ENCODE measurements at regions not wholly inside any gene's neighbourhood (a gene's known extent, or its start where the extent isn't known, plus 50 kb on each side); places are given as distances from the start of the nearest gene placed in this dataset.

DNA sequence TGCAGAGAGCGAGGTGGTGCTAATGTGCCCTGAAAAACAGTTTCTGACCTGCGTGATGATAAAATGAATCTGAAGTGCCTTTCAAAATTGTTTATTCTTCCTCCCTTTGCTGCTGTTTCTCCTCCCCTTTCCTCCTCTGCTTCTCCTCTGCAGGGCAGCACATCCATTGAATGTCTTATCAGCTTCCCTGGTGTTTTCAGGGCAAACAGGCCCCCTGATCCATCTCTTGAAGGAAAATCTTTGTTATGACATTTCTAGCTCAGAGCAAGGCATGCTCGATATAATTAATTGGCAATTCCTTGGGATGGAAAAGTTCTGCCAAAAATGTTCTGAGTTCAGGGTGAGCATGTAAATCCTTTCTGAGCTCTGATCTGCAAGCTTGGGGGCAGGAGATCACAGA, 364.2 kb upstream of the ZNF32 start:
- no peaks in the 10 kb centered on the region for H3K36me3 Mint-ChIP-seq
- WGBS (ENCODE audit: insufficient coverage) = 85% methylated on average over 3 of the region's 3 CpGs
- no peaks in the 10 kb centered on the region for H3K27me3 ChIP-seq (ENCODE audit: control insufficient read depth, insufficient read depth, low read length)
- H3K27me3 Mint-ChIP-seq (ENCODE audit: low read depth in 2 of 2) = peaks cover 2 to 20% of the 10 kb centered on the region in 2 donors
- no peak for ATAC-seq
- TF ChIP-seq, protein P1, sequence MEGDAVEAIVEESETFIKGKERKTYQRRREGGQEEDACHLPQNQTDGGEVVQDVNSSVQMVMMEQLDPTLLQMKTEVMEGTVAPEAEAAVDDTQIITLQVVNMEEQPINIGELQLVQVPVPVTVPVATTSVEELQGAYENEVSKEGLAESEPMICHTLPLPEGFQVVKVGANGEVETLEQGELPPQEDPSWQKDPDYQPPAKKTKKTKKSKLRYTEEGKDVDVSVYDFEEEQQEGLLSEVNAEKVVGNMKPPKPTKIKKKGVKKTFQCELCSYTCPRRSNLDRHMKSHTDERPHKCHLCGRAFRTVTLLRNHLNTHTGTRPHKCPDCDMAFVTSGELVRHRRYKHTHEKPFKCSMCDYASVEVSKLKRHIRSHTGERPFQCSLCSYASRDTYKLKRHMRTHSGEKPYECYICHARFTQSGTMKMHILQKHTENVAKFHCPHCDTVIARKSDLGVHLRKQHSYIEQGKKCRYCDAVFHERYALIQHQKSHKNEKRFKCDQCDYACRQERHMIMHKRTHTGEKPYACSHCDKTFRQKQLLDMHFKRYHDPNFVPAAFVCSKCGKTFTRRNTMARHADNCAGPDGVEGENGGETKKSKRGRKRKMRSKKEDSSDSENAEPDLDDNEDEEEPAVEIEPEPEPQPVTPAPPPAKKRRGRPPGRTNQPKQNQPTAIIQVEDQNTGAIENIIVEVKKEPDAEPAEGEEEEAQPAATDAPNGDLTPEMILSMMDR (IDR thresholded peaks at IDR 0.05) = no peak
- H3K36me3 ChIP-seq (ENCODE audit: control insufficient read depth, insufficient read depth, low read length) = no peaks in the 10 kb centered on the region
- H3K4me3 ChIP-seq (ENCODE audit: low read length) = no peak overlapping the region
- DNase-seq = no peak
- H3K4me3 Mint-ChIP-seq = no peak overlapping the region
- no peaks in the 10 kb centered on the region for H3K9me3 ChIP-seq (ENCODE audit: control insufficient read depth, insufficient read depth, low read length)
- no peaks in the 10 kb centered on the region for H3K4me1 Mint-ChIP-seq
- no peak overlapping the region for H3K27ac Mint-ChIP-seq
- H3K4me1 ChIP-seq (ENCODE audit: control insufficient read depth, insufficient read depth, low read length) = no peaks in the 10 kb centered on the region
- H3K9me3 Mint-ChIP-seq = no peaks in the 10 kb centered on the region
- H3K27ac ChIP-seq (ENCODE audit: low read length) = no peak overlapping the region
- intact Hi-C loops (cut with micrococcal nuclease) = no loop called here

DNA sequence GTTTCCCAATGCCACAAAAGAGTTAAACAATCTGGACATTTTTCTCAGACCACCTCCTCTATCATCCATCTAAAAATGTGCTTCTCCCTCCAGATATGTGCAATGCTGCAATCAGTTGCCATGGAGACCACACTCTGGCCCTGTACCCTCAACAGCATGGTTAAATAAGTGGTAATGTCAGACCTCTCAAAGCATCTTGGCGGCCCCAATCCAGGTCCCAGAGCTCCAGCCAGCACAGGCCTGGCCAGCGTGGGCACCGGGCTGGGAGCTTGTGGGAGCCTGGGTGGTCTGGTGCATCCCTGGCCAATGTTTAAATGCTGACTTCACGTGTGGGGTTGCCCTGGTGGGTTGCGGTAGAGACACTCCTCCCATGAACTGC, 362.9 kb upstream of the ZNF32 start:
- intact Hi-C loops (cut with micrococcal nuclease) = no loop called here
- no peaks in the 10 kb centered on the region for H3K9me3 ChIP-seq (ENCODE audit: control insufficient read depth, insufficient read depth, low read length)
- ATAC-seq (no peak), DNase-seq (no peak)
- 93% methylated on average over 5 of the region's 5 CpGs for WGBS (ENCODE audit: insufficient coverage)
- H3K4me1 Mint-ChIP-seq = no peaks in the 10 kb centered on the region
- H3K27me3 Mint-ChIP-seq (ENCODE audit: low read depth in 2 of 2) = peaks cover 8 to 22% of the 10 kb centered on the region in 2 donors
- no peak overlapping the region for H3K27ac Mint-ChIP-seq
- no peak overlapping the region for H3K27ac ChIP-seq (ENCODE audit: low read length)
- H3K36me3 ChIP-seq (ENCODE audit: control insufficient read depth, insufficient read depth, low read length) = no peaks in the 10 kb centered on the region
- no peaks in the 10 kb centered on the region for H3K9me3 Mint-ChIP-seq
- H3K4me3 ChIP-seq (ENCODE audit: low read length) = no peak overlapping the region
- TF ChIP-seq, protein P1 (IDR thresholded peaks at IDR 0.05) = no peak
- H3K27me3 ChIP-seq (ENCODE audit: control insufficient read depth, insufficient read depth, low read length) = no peaks in the 10 kb centered on the region
- H3K4me3 Mint-ChIP-seq = no peak overlapping the region
- no peaks in the 10 kb centered on the region for H3K36me3 Mint-ChIP-seq
- H3K4me1 ChIP-seq (ENCODE audit: control insufficient read depth, insufficient read depth, low read length) = no peaks in the 10 kb centered on the region

- WGBS (ENCODE audit: insufficient coverage) = 46% methylated on average over 2 of the region's 2 CpGs
- Histone ChIP-seq H3K4me1 (ENCODE audit: control insufficient read depth, insufficient read depth, low read length) (no peaks in the 10 kb centered on the region), H3K27ac (ENCODE audit: low read length) (no peak overlapping the region), H3K27me3 (ENCODE audit: control insufficient read depth, insufficient read depth, low read length) (no peaks in the 10 kb centered on the region), H3K4me3 (ENCODE audit: low read length) (no peak overlapping the region), H3K9me3 (ENCODE audit: control insufficient read depth, insufficient read depth, low read length) (no peaks in the 10 kb centered on the region), H3K36me3 (ENCODE audit: control insufficient read depth, insufficient read depth, low read length) (no peaks in the 10 kb centered on the region)
- no peak overlapping the region for H3K4me3 Mint-ChIP-seq
- peaks cover 10 to 26% of the 10 kb centered on the region in 2 donors for H3K27me3 Mint-ChIP-seq (ENCODE audit: low read depth in 2 of 2)
- TF ChIP-seq, protein P1 (IDR thresholded peaks at IDR 0.05) = no peak
- H3K27ac Mint-ChIP-seq = no peak overlapping the region
- DNase-seq (no peak), ATAC-seq (no peak)
- H3K9me3 Mint-ChIP-seq = no peaks in the 10 kb centered on the region
- H3K4me1 Mint-ChIP-seq = no peaks in the 10 kb centered on the region
- no peaks in the 10 kb centered on the region for H3K36me3 Mint-ChIP-seq
- intact Hi-C loops (cut with micrococcal nuclease) = no loop called here
Measured at GRCh38 chr10:44010873-44011602, 362.4 kb upstream of the ZNF32 start.
